GM23248 (cell line): ENCODE measurements at regions not wholly inside any gene's neighbourhood (a gene's known extent, or its start where the extent isn't known, plus 50 kb on each side); places are given as distances from the start of the nearest gene placed in this dataset.

Experiments used
- DNase-seq: peaks from one replicate; pipeline ENCODE4 v3.0.0-alpha.2; 2015
- H2AFZ ChIP-seq: fragments of 200-600 bp; sonication (generic); 2 replicates; pipeline ENCODE4 v1.6.1; 2016; ENCODE audit warnings: antibody characterized with exemption
- H3F3A ChIP-seq: fragments of 200-600 bp; sonication (generic); 2 replicates; pipeline ENCODE4 v1.6.1; 2016; ENCODE audit warnings: mild to moderate bottlenecking, antibody characterized with exemption, mixed run types; ENCODE audit not compliant: insufficient read depth
- H3K27ac ChIP-seq: fragments of 200-600 bp; sonication (generic); 2 replicates; pipeline ENCODE4 v1.5.1; 2016; ENCODE audit warnings: mild to moderate bottlenecking
- H3K27me3 ChIP-seq: fragments of 200-600 bp; sonication (generic); replicated peaks from 2 replicates; pipeline ENCODE4 v1.6.1; 2016; ENCODE audit warnings: mild to moderate bottlenecking; ENCODE audit not compliant: insufficient read depth
- H3K36me3 ChIP-seq: fragments of 200-600 bp; sonication (generic); 2 replicates; pipeline ENCODE4 v1.6.1; 2016; ENCODE audit warnings: low read depth, mild to moderate bottlenecking
- H3K4me1 ChIP-seq: fragments of 200-600 bp; sonication (generic); 2 replicates; pipeline ENCODE4 v1.6.1; 2016; ENCODE audit warnings: mild to moderate bottlenecking; ENCODE audit not compliant: insufficient read depth
- H3K4me2 ChIP-seq: fragments of 200-600 bp; sonication (generic); one replicate; pipeline ENCODE4 v1.6.1; 2016; ENCODE audit warnings: mild to moderate bottlenecking; ENCODE audit not compliant: unreplicated experiment
- H3K4me3 ChIP-seq: fragments of 200-600 bp; sonication (generic); 2 replicates; pipeline ENCODE4 v1.5.1; 2016; ENCODE audit warnings: mild to moderate bottlenecking
- H3K79me2 ChIP-seq: fragments of 200-600 bp; sonication (generic); 2 replicates; pipeline ENCODE4 v1.6.1; 2016; ENCODE audit warnings: mild to moderate bottlenecking; ENCODE audit not compliant: insufficient read depth
- H3K9ac ChIP-seq: fragments of 200-600 bp; sonication (generic); 2 replicates; pipeline ENCODE4 v1.6.1; 2016; ENCODE audit warnings: mild to moderate bottlenecking
- H3K9me2 ChIP-seq: fragments of 200-600 bp; sonication (generic); 2 replicates; pipeline ENCODE4 v1.6.1; 2016; ENCODE audit warnings: mixed run types, mild to moderate bottlenecking, moderate library complexity; ENCODE audit not compliant: insufficient read depth
- H3K9me3 ChIP-seq: fragments of 200-600 bp; sonication (generic); one replicate; pipeline ENCODE4 v1.6.1; 2017; ENCODE audit warnings: low read depth
- H4K20me1 ChIP-seq: fragments of 200-600 bp; sonication (generic); 2 replicates; pipeline ENCODE4 v1.6.0; 2016; ENCODE audit not compliant: insufficient read depth
- EZH2 ChIP-seq: fragments of 200-600 bp; sonication (generic); IDR thresholded peaks from 2 replicates; pipeline ENCODE4 v1.6.1; 2018; ENCODE audit warnings: antibody characterized with exemption, mild to moderate bottlenecking; ENCODE audit not compliant: insufficient read depth, poor library complexity, severe bottlenecking
- EZH2phosphoT487 ChIP-seq: fragments of 200-600 bp; sonication (generic); IDR thresholded peaks from 2 replicates; pipeline ENCODE4 v1.6.1; 2018; ENCODE audit warnings: antibody characterized with exemption, moderate library complexity, mild to moderate bottlenecking, low read depth; ENCODE audit not compliant: insufficient read depth
- WGBS, 2 experiments: methylation state at CpG; one replicate each; pipeline ENCODE4 v1.1.6; 2015 to 2017; ENCODE audit warnings: low lambda C conversion rate in 2 of 2, low coverage in 1 of 2; ENCODE audit errors: missing lambda C conversion rate in 2 of 2; 5-methylcytosine and 5-hydroxymethylcytosine counted together
- in situ Hi-C: fragments of 300-500 bp; cut with MboI; formaldehyde crosslinking; loops from 2 replicates; pipeline ENCODE4 v1.15.0; 2020

DNA sequence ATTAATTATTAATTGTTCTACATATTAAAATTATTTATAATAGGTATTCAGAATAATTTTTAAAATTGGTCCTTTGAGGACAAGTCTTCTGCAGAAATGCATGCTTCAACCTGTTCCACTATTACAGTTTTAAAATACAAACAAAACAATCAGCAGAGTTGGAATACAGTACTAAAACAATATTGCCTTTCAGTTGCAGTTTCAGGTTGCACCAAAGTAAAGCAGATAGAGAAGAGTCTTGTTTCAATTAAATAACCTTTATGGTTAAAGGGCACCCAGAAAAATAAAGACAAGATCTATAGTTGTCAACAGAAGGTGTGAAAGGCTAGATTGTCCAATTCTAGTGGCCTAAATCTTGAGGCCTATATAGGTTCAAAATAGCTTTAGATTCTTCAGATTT is 424.5 kb downstream of the FOXG1 start:
- Histone ChIP-seq H3K27me3 (no peaks in the 10 kb centered on the region), H3K9me3 (no peaks in the 10 kb centered on the region), H3K36me3 (no peaks in the 10 kb centered on the region), H3K4me2 (no peak overlapping the region), H3K4me1 (no peaks in the 10 kb centered on the region), H3K79me2 (no peaks in the 10 kb centered on the region), H4K20me1 (no peaks in the 10 kb centered on the region), H3K9ac (no peak overlapping the region), H3K4me3 (no peak overlapping the region), H3K9me2 (no peaks in the 10 kb centered on the region), H3F3A (no peaks in the 10 kb centered on the region), H2AFZ (no peak overlapping the region), H3K27ac (no peak overlapping the region)
- DNase-seq, result no peak
- TF ChIP-seq EZH2 (no peak), EZH2phosphoT487 (no peak)
- in situ Hi-C loops, result no loop called here

DNA sequence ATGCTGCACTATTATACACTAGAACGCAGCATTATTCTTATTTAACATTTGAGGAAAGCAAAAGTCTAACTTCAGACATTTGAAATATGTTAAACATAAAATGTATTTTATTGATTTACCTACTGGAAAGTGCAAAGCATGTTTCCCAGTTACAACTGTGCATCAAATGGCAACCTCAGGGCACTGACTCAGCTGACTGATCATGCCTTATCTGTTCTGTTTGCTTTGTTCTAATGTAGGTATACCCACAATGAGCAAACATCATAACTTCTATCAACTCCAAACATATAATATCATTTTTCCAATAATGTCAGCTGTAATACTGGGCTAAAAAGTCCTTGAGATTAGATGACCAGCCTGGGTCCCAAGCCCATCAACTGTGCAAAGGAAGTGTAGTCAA is 431.0 kb downstream of the FOXG1 start:
- Histone ChIP-seq H3K9me3 (no peaks in the 10 kb centered on the region), H3K4me3 (no peak overlapping the region), H3K36me3 (no peaks in the 10 kb centered on the region; the same call in 1 of the 2 replicates), H3K27me3 (no peaks in the 10 kb centered on the region), H3K4me2 (no peak overlapping the region), H3K27ac (no peak overlapping the region), H4K20me1 (no peaks in the 10 kb centered on the region), H2AFZ (no peak overlapping the region), H3K4me1 (no peaks in the 10 kb centered on the region), H3K9ac (no peak overlapping the region), H3K9me2 (no peaks in the 10 kb centered on the region), H3K79me2 (no peaks in the 10 kb centered on the region), H3F3A (no peaks in the 10 kb centered on the region)
- DNase-seq, result no peak
- no peak for TF ChIP-seq EZH2phosphoT487
- no peak for TF ChIP-seq EZH2
- 64 to 71% methylated on average over 1 of the region's 1 CpG for WGBS, 2 experiments
- in situ Hi-C loops, result no loop called here

DNA sequence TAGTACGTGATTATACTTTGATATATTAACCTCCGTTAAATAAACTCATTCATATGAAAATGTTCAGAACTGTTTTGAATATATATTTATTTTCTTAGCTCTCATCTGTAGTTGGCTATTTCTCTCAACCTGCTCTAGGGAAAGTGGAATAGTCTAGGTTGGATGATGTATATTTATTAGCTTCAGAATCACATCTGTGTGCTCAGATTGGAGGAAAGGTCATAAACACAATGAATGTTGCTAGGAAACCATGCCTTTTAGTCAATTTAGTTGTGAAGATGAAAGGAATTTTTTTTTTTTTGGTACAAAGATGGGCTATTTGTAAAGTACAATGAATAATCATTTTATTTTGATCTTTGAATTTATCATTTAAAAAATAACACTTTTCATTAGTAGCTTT is 439.1 kb downstream of the FOXG1 start:
- WGBS, 2 experiments, result 49 to 58% methylated on average over 2 of the region's 2 CpGs

GRCh38 chr14:29215853-29216252 is 449.3 kb downstream of the FOXG1 start:
- H3K9me2 ChIP-seq, result no peaks in the 10 kb centered on the region
- H3F3A ChIP-seq, result no peaks in the 10 kb centered on the region
- H3K9ac ChIP-seq, result no peak overlapping the region
- no peak overlapping the region for H3K4me3 ChIP-seq
- TF ChIP-seq EZH2, result no peak
- no peak for TF ChIP-seq EZH2phosphoT487
- H3K4me1 ChIP-seq, result peaks cover 7% of the 10 kb centered on the region; the same call in 1 of the 2 replicates
- H3K4me2 ChIP-seq, result no peak overlapping the region
- H3K9me3 ChIP-seq, result no peaks in the 10 kb centered on the region
- peak; percentile 53 for DNase-seq
- in situ Hi-C loops, result no loop called here
- H3K36me3 ChIP-seq, result no peaks in the 10 kb centered on the region
- no peaks in the 10 kb centered on the region for H4K20me1 ChIP-seq
- 73 to 78% methylated on average over 3 of the region's 3 CpGs for WGBS, 2 experiments
- H3K27ac ChIP-seq, result no peak overlapping the region
- no peaks in the 10 kb centered on the region for H3K27me3 ChIP-seq
- no peaks in the 10 kb centered on the region for H3K79me2 ChIP-seq
- H2AFZ ChIP-seq, result no peak overlapping the region

More for the DNA sequence above, 439.1 kb downstream of the FOXG1 start:
- Histone ChIP-seq H3K4me3 (no peak overlapping the region), H3K9ac (no peak overlapping the region), H4K20me1 (no peaks in the 10 kb centered on the region), H3K36me3 (no peaks in the 10 kb centered on the region; the same call in 1 of the 2 replicates), H3K4me1 (0 out of 2 replicates have a peak, but pooled peaks cover under 1% of the 10 kb centered on the region), H3K4me2 (no peak overlapping the region), H3K9me3 (no peaks in the 10 kb centered on the region), H3F3A (no peaks in the 10 kb centered on the region), H3K79me2 (no peaks in the 10 kb centered on the region), H2AFZ (no peak overlapping the region), H3K27ac (no peak overlapping the region), H3K27me3 (no peaks in the 10 kb centered on the region), H3K9me2 (no peaks in the 10 kb centered on the region)
- TF ChIP-seq EZH2phosphoT487 (no peak), EZH2 (no peak)
- no peak for DNase-seq
- in situ Hi-C loops, result no loop called here
